Peyer's patch (tissue), 4 donors: ENCODE measurements at regions not wholly inside any gene's neighbourhood (a gene's known extent, or its start where the extent isn't known, plus 50 kb on each side); places are given as distances from the start of the nearest gene placed in this dataset.

ENCODE experiments used
- DNase-seq, 3 donors: peaks; one replicate each; pipeline ENCODE4 v3.0.0-alpha.2; 2017 to 2019
- H3K27ac ChIP-seq, 4 donors: fragments of 200-600 bp; sonication (generic); one replicate each; pipeline ENCODE4 v1.5.1; 2016 to 2019
- H3K27me3 ChIP-seq, 2 donors: fragments of 200-600 bp; sonication (generic); one replicate each; pipeline ENCODE4 v1.5.1; 2019
- H3K36me3 ChIP-seq, 3 donors: fragments of 200-600 bp; sonication (generic); one replicate each; pipeline ENCODE4 v1.5.1; 2016 to 2019
- H3K4me1 ChIP-seq, 4 donors: fragments of 200-600 bp; sonication (generic); one replicate each; pipeline ENCODE4 v1.5.1; 2016 to 2019
- H3K4me3 ChIP-seq, 4 donors: fragments of 200-600 bp; sonication (generic); 1 replicate in 3 of 4; 2 replicates in 1 of 4; pipeline ENCODE4 v1.5.1; 2016 to 2019; ENCODE audit warnings: mild to moderate bottlenecking in 1 of 4
- H3K9me3 ChIP-seq, 4 donors: fragments of 200-600 bp; sonication (generic); one replicate each; pipeline ENCODE4 v1.5.1; 2016 to 2019; ENCODE audit warnings: mild to moderate bottlenecking in 1 of 4
- POLR2A ChIP-seq, 2 donors: fragments of 450-650 bp; IDR thresholded peaks; one replicate each; pipeline ENCODE4 v1.5.1; 2017; ENCODE audit warnings: antibody characterized with exemption in 2 of 2, mild to moderate bottlenecking in 2 of 2, moderate library complexity in 2 of 2
- TF ChIP-seq, protein P1 (sequence below), 6 experiments: fragments of 450-650 bp in 4 of 6; fragments of 200-600 bp in 2 of 6; sonication (generic) in 1 of 6; IDR thresholded peaks; one replicate each; pipeline ENCODE4 v1.5.1; 2017 to 2019; ENCODE audit warnings: antibody characterized with exemption in 6 of 6, mild to moderate bottlenecking in 3 of 6, moderate library complexity in 1 of 6

DNA sequence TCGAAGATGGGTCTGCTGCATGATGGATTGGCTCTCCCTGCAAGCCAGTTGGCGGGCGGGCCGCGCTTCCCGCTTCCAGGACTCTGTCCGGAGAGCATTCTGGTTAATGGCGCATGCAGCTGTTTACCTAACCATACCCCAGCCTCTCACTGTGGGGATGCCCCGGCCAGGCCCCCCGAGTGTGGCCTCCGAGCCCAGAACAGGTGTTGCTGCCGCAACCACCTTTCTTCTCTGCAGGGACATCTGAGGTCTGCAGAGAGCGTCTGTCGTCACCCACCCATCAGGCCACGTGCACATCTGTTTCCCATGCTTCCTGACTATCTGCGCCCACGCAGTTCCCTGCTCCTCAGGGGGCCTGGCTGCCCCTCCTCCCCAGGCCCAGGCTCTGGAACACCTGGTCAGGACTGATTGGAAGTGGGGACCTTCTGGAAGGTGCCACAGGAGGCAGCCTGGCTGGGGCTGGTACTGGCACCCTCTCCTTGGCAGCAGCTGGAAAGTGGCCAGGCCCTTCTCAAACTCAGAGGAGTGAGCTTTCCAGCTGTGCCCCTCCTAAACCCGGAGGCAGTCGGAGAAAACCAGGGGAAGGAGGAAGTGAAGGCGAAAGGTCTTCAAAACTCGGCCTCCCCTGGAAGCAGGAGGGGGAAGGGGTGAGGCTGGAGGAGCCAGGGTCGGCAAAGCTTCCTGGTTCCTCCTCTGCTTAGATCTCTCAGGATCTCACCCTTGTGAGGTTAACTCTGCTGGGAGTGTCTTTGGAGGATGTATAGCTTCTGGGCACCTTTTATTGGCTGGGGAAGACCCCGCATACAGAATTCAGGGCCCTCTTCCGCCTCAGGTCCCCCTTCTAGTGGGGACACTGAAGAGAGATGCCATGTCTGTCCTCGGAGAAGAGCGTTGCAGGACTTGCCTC is 64.5 kb upstream of the CIBAR2 start:
- DNase-seq = no peak
- H3K27ac ChIP-seq = no peak overlapping the region
- H3K36me3 ChIP-seq = no peaks in the 10 kb centered on the region

GRCh38 chr16:85177448-85177846 is 65.2 kb upstream of the CIBAR2 start:
- no peaks in the 10 kb centered on the region for H3K27me3 ChIP-seq
- no peak for DNase-seq
- TF ChIP-seq, protein P1, sequence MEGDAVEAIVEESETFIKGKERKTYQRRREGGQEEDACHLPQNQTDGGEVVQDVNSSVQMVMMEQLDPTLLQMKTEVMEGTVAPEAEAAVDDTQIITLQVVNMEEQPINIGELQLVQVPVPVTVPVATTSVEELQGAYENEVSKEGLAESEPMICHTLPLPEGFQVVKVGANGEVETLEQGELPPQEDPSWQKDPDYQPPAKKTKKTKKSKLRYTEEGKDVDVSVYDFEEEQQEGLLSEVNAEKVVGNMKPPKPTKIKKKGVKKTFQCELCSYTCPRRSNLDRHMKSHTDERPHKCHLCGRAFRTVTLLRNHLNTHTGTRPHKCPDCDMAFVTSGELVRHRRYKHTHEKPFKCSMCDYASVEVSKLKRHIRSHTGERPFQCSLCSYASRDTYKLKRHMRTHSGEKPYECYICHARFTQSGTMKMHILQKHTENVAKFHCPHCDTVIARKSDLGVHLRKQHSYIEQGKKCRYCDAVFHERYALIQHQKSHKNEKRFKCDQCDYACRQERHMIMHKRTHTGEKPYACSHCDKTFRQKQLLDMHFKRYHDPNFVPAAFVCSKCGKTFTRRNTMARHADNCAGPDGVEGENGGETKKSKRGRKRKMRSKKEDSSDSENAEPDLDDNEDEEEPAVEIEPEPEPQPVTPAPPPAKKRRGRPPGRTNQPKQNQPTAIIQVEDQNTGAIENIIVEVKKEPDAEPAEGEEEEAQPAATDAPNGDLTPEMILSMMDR (IDR thresholded peaks at IDR 0.05) = no peak
- TF ChIP-seq POLR2A (IDR thresholded peaks at IDR 0.05) = no peak
- H3K4me3 ChIP-seq = no peak overlapping the region
- no peaks in the 10 kb centered on the region for H3K9me3 ChIP-seq
- no peak overlapping the region for H3K27ac ChIP-seq
- H3K36me3 ChIP-seq = no peaks in the 10 kb centered on the region
- peaks cover 0 to 32% (median 0%) of the 10 kb centered on the region in 4 donors for H3K4me1 ChIP-seq

More for the DNA sequence above, 64.5 kb upstream of the CIBAR2 start:
- Histone ChIP-seq H3K27me3 (no peaks in the 10 kb centered on the region), H3K4me1 (peaks cover 0 to 36% (median 0%) of the 10 kb centered on the region in 4 donors), H3K4me3 (no peak overlapping the region), H3K9me3 (no peaks in the 10 kb centered on the region)
- TF ChIP-seq, protein P1 (IDR thresholded peaks at IDR 0.05) = no peak
- TF ChIP-seq POLR2A (IDR thresholded peaks at IDR 0.05) = no peak

- Histone ChIP-seq H3K4me1 (peaks cover 0 to 26% (median 0%) of the 10 kb centered on the region in 4 donors), H3K27me3 (no peaks in the 10 kb centered on the region), H3K4me3 (no peak overlapping the region), H3K9me3 (no peaks in the 10 kb centered on the region), H3K36me3 (no peaks in the 10 kb centered on the region), H3K27ac (no peak overlapping the region)
- TF ChIP-seq, protein P1 (IDR thresholded peaks at IDR 0.05) = no peak
- TF ChIP-seq POLR2A (IDR thresholded peaks at IDR 0.05) = no peak
- DNase-seq = no peak
Observed at GRCh38 chr16:85178006-85178591, 65.8 kb upstream of the CIBAR2 start.

- Histone ChIP-seq H3K9me3 (no peaks in the 10 kb centered on the region), H3K27me3 (no peaks in the 10 kb centered on the region), H3K27ac (no peak overlapping the region), H3K4me3 (no peak overlapping the region), H3K4me1 (peaks cover 0 to 21% (median 0%) of the 10 kb centered on the region in 4 donors), H3K36me3 (no peaks in the 10 kb centered on the region)
- TF ChIP-seq POLR2A (IDR thresholded peaks at IDR 0.05) = no peak
- TF ChIP-seq, protein P1 (IDR thresholded peaks at IDR 0.05) = no peak
- no peak for DNase-seq
Observed at GRCh38 chr16:85178596-85178995, 66.3 kb upstream of the CIBAR2 start.

GRCh38 chr16:85179344-85180046 is 67.2 kb upstream of the CIBAR2 start:
- TF ChIP-seq POLR2A (IDR thresholded peaks at IDR 0.05) = no peak
- TF ChIP-seq, protein P1 (IDR thresholded peaks at IDR 0.05) = no peak
- no peak overlapping the region for H3K27ac ChIP-seq
- peaks cover 0 to 13% (median 0%) of the 10 kb centered on the region in 4 donors for H3K4me1 ChIP-seq
- H3K4me3 ChIP-seq = no peak overlapping the region
- DNase-seq = no peak
- H3K36me3 ChIP-seq = no peaks in the 10 kb centered on the region
- H3K27me3 ChIP-seq = no peaks in the 10 kb centered on the region
- peaks cover 0 to 6% (median 0%) of the 10 kb centered on the region in 4 donors for H3K9me3 ChIP-seq
